Activated T-cell treated with anti-CD3 and anti-CD28 coated beads, Interleukin-2, amount 50 U/mL, for 4 hours (primary cell): ENCODE measurements at regions not wholly inside any gene's neighbourhood (a gene's known extent, or its start where the extent isn't known, plus 50 kb on each side); places are given as distances from the start of the nearest gene placed in this dataset.
"Not testable (repeated sequence)": the region's sequence is repeated elsewhere in the genome, so short reads cannot be mapped to it uniquely, and the experiment has no call there.

Experiments used
- ATAC-seq, 2 donors: fragments of 200-7000 bp; cut with Tn5 transposase; one replicate each; pipeline ENCODE4 v1.10.0; 2021
- DNase-seq: peaks from one replicate; pipeline ENCODE4 v3.0.0-alpha.2; 2020
- H3K27me3 Mint-ChIP-seq: one replicate; pipeline ENCODE4 v1.8.0; 2021; ENCODE audit warnings: low read depth, mixed read lengths
- H3K36me3 Mint-ChIP-seq: one replicate; pipeline ENCODE4 v1.8.0; 2022; ENCODE audit warnings: mixed read lengths; ENCODE audit not compliant: insufficient read depth
- H3K4me1 Mint-ChIP-seq: one replicate; pipeline ENCODE4 v1.8.0; 2021; ENCODE audit warnings: low read depth, mixed read lengths
- H3K4me3 Mint-ChIP-seq: one replicate; pipeline ENCODE4 v1.8.0; 2021; ENCODE audit warnings: mild to moderate bottlenecking, moderate library complexity, mixed read lengths
- H3K9me3 Mint-ChIP-seq: one replicate; pipeline ENCODE4 v1.8.0; 2021; ENCODE audit warnings: mixed read lengths

- Mint-ChIP-seq H3K4me3 (no peak overlapping the region), H3K9me3 (no peaks in the 10 kb centered on the region), H3K4me1 (no peaks in the 10 kb centered on the region), H3K27me3 (no peaks in the 10 kb centered on the region), H3K36me3 (no peaks in the 10 kb centered on the region)
- no peak for ATAC-seq
- no peak for DNase-seq
These were observed 102.9 kb upstream of the SMAD3 start for GRCh38 chr15:66962522-66962921.

DNA sequence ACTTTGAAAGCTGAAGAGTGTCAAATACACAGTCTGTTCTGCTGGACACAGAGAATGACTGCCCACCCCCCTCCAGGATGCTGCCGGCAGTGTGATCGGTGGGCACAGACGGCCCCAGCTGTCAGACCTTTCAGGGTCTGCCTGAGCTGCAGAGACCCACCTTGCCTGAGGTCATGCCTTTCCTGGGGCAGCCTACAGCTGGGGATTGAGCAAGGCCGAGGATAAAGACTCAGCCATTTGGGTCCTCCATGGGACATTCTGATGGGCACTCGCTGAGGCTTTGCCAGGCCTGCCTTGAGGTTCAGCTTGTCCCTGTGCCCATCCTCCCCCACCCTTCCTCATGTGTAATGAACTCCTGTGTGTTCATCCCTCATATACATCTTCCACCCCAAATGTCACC, 102.3 kb upstream of the SMAD3 start:
- Mint-ChIP-seq H3K4me1 (no peaks in the 10 kb centered on the region), H3K4me3 (no peak overlapping the region), H3K27me3 (no peaks in the 10 kb centered on the region), H3K36me3 (no peaks in the 10 kb centered on the region), H3K9me3 (no peaks in the 10 kb centered on the region)
- no peak for DNase-seq
- ATAC-seq = no peak

DNA sequence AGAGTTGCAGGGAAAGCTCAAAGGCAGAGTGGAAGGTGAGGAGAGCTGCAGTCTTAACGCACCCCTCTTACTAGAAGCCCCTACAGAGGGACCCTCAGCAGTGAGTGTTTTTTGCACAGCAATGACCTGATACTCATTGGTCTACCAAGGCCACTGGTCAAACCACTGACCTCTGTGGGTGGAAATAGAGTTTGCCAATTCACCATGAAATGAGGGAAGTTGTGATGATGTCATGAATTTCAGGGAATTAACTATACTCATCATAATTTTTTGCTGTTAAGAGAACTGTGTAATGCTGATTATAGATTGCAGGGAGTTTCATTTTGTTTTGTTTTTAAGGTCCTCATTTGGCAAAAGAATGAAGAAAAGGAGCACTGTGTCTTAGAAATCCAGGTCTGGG, 101.7 kb upstream of the SMAD3 start:
- ATAC-seq (no peak), DNase-seq (no peak)
- no peaks in the 10 kb centered on the region for H3K36me3 Mint-ChIP-seq
- H3K27me3 Mint-ChIP-seq = no peaks in the 10 kb centered on the region
- H3K4me1 Mint-ChIP-seq = no peaks in the 10 kb centered on the region
- no peaks in the 10 kb centered on the region for H3K9me3 Mint-ChIP-seq
- no peak overlapping the region for H3K4me3 Mint-ChIP-seq

DNA sequence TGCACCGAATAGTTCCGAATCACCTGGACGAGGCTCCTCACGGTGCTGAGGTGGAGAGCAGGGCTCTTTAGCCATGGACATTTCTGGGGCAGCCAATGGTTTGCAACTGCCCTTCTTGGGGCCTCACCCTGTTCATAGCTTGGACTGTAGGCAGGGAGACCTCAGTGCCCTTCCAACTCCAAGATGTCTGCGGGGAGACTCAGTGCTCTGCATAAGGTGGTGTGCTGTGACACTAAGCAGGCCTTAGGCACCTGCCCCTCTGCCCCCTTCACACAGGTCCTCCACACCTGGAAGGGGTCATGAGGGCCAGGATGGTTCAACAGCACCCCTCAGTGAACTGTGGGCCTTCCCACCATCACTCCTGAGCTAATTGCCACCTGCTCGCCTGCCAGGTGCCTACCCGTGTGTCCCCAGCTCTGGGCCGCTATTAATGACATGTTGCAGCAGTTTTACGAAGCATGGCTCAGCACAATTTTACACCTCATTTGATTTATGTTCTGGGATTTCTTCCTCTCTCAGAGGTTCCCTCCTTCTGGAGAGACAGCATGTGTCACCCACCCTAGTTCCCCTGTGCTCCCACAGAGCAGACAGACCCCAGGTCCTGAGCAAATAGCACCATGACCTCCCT, 101.2 kb upstream of the SMAD3 start:
- no peaks in the 10 kb centered on the region for H3K4me1 Mint-ChIP-seq
- DNase-seq (no peak), ATAC-seq (no peak)
- no peaks in the 10 kb centered on the region for H3K9me3 Mint-ChIP-seq
- no peaks in the 10 kb centered on the region for H3K36me3 Mint-ChIP-seq
- H3K4me3 Mint-ChIP-seq = no peak overlapping the region
- no peaks in the 10 kb centered on the region for H3K27me3 Mint-ChIP-seq

DNA sequence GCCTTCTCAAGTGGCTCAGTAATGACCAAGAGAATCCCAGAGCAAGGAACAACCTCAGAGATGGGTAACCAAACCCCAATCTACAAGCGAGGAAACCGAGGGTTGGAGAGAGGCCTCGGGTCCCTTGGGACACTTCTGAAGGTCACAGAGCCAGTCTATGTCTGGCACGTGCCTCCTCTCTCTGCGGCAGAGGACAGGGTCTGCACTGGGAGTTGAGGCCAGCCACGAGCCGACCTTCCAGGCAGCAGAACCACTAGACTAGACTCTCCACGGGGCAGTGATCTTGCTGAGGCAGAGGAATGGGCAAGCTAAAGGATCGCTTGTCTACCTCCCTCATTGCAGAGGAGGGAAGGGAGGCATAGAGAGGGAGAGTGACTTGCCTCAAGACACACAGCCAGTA, 100.6 kb upstream of the SMAD3 start:
- no peaks in the 10 kb centered on the region for H3K36me3 Mint-ChIP-seq
- no peaks in the 10 kb centered on the region for H3K9me3 Mint-ChIP-seq
- DNase-seq (no peak), ATAC-seq (no peak)
- H3K4me1 Mint-ChIP-seq = no peaks in the 10 kb centered on the region
- no peak overlapping the region for H3K4me3 Mint-ChIP-seq
- no peaks in the 10 kb centered on the region for H3K27me3 Mint-ChIP-seq

DNA sequence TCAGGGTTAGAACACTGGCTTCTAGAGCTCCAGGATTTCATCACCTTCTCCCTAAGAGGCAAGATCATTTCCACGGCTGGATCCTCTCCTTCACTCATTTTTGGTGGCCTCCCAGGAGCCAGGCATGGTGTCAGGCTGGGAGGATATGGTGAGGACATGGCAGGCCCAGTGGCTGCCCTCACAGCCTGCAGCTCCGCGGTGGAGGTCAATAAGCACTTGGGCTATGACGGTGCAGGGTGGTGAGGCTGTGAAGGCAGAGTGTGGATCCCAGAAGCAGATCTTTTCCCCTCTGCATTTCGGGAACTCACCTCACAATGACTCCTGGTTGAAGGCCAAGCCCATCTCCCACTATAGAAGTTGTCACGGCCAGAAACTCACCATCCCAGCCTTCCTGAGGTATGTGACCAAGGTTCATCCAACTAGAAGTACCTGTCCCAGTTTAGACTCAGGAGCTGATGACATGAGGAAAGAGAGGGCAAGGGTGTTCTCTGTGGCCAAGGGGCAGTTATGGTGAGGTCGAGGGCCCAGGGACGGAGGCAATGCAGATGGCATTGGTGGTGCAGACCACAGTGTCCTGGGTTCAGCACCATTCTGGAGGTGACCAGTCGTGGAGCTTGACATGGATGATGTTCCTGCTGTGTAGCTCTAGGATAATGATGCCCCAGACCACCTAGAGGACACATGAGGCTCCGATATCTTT, 100.1 kb upstream of the SMAD3 start:
- Mint-ChIP-seq H3K36me3 (no peaks in the 10 kb centered on the region), H3K4me1 (no peaks in the 10 kb centered on the region), H3K9me3 (no peaks in the 10 kb centered on the region), H3K4me3 (no peak overlapping the region), H3K27me3 (no peaks in the 10 kb centered on the region)
- ATAC-seq = no peak
- no peak for DNase-seq

GRCh38 chr15:66966256-66966655, 99.1 kb upstream of the SMAD3 start:
- Mint-ChIP-seq H3K9me3 (no peaks in the 10 kb centered on the region), H3K27me3 (no peaks in the 10 kb centered on the region), H3K36me3 (no peaks in the 10 kb centered on the region), H3K4me1 (no peaks in the 10 kb centered on the region), H3K4me3 (no peak overlapping the region)
- DNase-seq = no peak
- ATAC-seq = no peak

DNA sequence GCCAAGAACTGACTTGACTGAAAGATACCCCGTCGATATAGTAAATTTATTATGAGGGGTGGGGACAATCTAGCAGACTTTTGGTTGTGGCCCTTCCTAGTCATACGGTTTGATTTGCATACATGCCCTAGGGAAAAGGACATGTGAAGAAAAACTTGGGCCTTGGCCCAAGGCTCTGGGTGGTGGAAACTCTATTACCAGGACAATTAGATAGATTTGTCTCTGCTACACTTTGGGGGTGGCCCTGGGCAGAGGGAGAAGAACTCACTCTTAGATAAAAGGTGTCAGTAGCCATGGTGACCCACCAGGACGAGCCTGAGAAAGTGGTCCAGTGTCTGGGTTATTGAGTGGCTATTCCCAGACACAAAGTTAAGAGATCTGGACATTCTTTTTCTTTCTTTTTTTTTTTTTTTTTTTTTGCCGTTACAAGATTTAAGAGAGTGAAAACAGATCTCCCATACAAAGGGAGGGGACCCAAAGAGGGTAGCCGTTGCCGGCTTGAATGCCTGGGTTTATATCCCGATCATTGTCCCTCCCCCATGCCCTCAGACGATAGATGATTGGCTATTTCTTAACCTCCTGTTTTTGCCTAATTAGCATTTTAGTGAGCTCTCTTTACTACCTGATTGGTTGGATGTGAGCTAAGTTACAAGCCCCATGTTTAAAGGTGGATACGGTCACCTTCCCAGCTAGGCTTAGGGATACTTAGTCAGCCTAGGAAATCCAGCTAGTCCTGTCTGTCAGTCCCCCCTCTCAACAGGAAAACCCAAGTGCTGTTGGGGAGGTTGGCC, 96.4 kb upstream of the SMAD3 start:
- H3K27me3 Mint-ChIP-seq = no peaks in the 10 kb centered on the region
- no peaks in the 10 kb centered on the region for H3K4me1 Mint-ChIP-seq
- ATAC-seq (no peak), DNase-seq (no peak)
- H3K36me3 Mint-ChIP-seq = no peaks in the 10 kb centered on the region
- no peaks in the 10 kb centered on the region for H3K9me3 Mint-ChIP-seq
- no peak overlapping the region for H3K4me3 Mint-ChIP-seq

- not testable (repeated sequence) for H3K36me3 Mint-ChIP-seq, ATAC-seq, H3K4me1 Mint-ChIP-seq, H3K4me3 Mint-ChIP-seq, H3K27me3 Mint-ChIP-seq, DNase-seq, H3K9me3 Mint-ChIP-seq
These were observed 91.3 kb upstream of the SMAD3 start for GRCh38 chr15:66974131-66974530.

- H3K4me1 Mint-ChIP-seq, ATAC-seq, H3K27me3 Mint-ChIP-seq, DNase-seq, H3K9me3 Mint-ChIP-seq, H3K36me3 Mint-ChIP-seq, H3K4me3 Mint-ChIP-seq: not testable (repeated sequence)
These were observed 89.2 kb upstream of the SMAD3 start for GRCh38 chr15:66976106-66976640.

DNA sequence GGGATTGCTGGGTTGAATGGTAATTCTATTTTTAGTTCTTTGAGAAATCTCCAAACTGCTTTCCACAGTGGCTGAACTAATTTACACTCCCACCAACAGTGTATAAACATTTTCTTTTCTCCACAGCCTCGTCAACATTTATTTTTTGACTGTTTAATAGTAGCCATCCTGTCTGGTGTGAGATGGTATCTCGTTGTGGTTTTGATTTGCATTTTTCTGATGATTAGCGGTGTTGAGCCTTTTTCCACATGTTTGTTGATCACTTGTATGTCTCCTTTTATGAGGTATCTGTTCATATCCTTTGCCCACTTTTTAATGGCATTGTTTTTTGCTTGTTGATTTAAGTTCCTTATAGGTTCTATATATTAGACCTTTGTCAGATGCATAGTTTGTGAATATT, 85.1 kb upstream of the SMAD3 start:
- ATAC-seq, H3K4me3 Mint-ChIP-seq, H3K9me3 Mint-ChIP-seq, H3K4me1 Mint-ChIP-seq, DNase-seq, H3K27me3 Mint-ChIP-seq, H3K36me3 Mint-ChIP-seq: not testable (repeated sequence)

DNA sequence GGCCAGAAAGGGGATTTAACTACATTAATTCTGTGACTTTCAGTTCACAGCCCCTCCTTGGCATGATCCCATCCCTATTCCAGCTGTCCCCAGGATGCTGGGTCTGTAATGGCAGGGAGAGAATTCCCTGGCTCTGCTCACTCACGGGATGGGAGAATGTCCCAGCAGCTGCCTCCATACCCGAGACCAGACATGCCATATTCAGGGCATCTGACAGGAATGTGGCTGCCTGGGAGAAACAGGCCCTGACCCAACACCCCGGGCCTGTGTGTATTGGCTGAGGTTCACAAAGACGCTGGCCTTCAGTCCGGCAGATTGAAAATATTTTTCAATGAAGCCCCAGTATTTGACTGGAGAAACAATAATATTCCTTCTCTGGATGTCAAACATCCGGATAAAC, 83.6 kb upstream of the SMAD3 start:
- H3K4me1 Mint-ChIP-seq = peaks cover 4% of the 10 kb centered on the region
- H3K27me3 Mint-ChIP-seq = peaks cover 13% of the 10 kb centered on the region
- H3K36me3 Mint-ChIP-seq = no peaks in the 10 kb centered on the region
- DNase-seq (no peak), ATAC-seq (no peak)
- no peaks in the 10 kb centered on the region for H3K9me3 Mint-ChIP-seq
- H3K4me3 Mint-ChIP-seq = no peak overlapping the region

DNA sequence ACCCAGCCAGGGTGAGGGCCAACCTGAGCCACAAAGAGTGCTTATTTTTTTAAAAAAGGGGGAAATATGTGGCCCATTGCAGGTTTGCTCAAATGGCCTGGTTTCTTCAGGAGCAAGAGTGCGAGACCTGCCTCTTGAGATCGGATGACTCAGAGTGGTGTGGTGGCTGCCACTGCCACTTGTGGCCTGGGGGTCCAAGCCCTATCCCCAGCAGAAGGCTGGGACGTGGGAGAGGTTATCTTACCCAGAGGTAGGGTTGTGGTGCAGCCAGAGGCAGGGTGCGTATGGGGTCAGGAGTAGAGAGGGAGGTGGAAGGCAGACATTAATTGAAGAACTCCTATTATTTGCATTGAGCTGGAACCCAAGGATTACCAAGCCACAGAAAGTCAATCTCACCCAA, 83.2 kb upstream of the SMAD3 start:
- Mint-ChIP-seq H3K4me1 (peaks cover 4% of the 10 kb centered on the region), H3K36me3 (no peaks in the 10 kb centered on the region), H3K9me3 (no peaks in the 10 kb centered on the region), H3K4me3 (no peak overlapping the region), H3K27me3 (peaks cover 13% of the 10 kb centered on the region)
- ATAC-seq (no peak), DNase-seq (no peak)

- H3K9me3 Mint-ChIP-seq = no peaks in the 10 kb centered on the region
- H3K27me3 Mint-ChIP-seq = peaks cover 13% of the 10 kb centered on the region
These were observed 82.6 kb upstream of the SMAD3 start for GRCh38 chr15:66982816-66983215.

GRCh38 chr15:66985653-66986052, 79.7 kb upstream of the SMAD3 start:
- Mint-ChIP-seq H3K36me3 (peaks cover 2% of the 10 kb centered on the region), H3K9me3 (peaks cover 5% of the 10 kb centered on the region), H3K4me3 (no peak overlapping the region), H3K27me3 (peaks cover 13% of the 10 kb centered on the region), H3K4me1 (no peaks in the 10 kb centered on the region)
- DNase-seq (no peak), ATAC-seq (no peak)

More at GRCh38 chr15:66982816-66983215, 82.6 kb upstream of the SMAD3 start:
- ATAC-seq (no peak), DNase-seq (no peak)
- Mint-ChIP-seq H3K4me3 (no peak overlapping the region), H3K36me3 (no peaks in the 10 kb centered on the region), H3K4me1 (peaks cover 4% of the 10 kb centered on the region)
